Stimulated activated CD8-positive, alpha-beta memory T cell treated with anti-CD3 and anti-CD28 coated beads, Interleukin-4, amount 100 ng/mL, for 4 hours (primary cell): ENCODE measurements at regions not wholly inside any gene's neighbourhood (a gene's known extent, or its start where the extent isn't known, plus 50 kb on each side); places are given as distances from the start of the nearest gene placed in this dataset.

Source experiments
- DNase-seq, 2 donors: peaks; one replicate each; pipeline ENCODE4 v3.0.0-alpha.2; 2020; ENCODE audit warnings: low read depth in 2 of 2, low spot score in 1 of 2

GRCh38 chr4:104942990-104943743 lies 203.5 kb upstream of the TET2 start:
- DNase-seq: no peak

- DNase-seq: no peak
Measured at GRCh38 chr4:104944596-104944995, 202.1 kb upstream of the TET2 start.

DNA sequence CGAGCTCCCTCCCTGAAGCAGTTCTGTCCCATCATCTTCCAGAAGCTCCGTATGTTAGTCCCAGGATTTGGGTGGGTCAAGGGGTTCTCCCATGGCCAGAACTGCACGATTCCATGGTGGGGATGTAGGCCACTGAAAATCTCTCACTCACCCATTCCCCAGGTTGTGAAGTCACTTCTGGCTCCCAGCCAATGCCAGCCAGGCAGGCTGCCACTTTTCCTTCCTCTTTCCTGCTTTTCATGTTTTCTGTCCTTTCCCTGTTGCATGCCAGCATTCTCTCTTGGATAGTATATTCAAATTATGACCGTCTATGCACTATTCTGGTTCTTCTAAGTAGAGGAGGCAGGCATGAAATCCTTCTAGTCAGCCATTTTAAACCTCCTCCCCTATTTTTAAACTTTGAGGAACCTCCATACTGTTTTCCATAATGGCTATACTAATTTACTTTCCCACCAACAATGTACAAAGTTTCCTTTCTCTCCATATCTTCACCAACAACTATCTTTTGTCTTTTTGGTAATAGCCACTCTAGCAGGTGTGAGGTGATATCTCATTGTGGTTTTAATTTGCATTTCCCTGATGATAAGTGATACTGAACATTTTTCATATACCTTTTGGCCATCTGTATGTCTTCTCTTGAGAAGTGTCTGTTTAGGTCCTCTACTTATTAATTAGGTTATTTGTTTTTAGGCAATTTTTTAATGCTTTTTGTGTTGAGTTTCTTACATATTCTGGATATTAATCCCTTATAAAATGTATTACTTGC lies 182.1 kb upstream of the TET2 start:
- no peak for DNase-seq

DNA sequence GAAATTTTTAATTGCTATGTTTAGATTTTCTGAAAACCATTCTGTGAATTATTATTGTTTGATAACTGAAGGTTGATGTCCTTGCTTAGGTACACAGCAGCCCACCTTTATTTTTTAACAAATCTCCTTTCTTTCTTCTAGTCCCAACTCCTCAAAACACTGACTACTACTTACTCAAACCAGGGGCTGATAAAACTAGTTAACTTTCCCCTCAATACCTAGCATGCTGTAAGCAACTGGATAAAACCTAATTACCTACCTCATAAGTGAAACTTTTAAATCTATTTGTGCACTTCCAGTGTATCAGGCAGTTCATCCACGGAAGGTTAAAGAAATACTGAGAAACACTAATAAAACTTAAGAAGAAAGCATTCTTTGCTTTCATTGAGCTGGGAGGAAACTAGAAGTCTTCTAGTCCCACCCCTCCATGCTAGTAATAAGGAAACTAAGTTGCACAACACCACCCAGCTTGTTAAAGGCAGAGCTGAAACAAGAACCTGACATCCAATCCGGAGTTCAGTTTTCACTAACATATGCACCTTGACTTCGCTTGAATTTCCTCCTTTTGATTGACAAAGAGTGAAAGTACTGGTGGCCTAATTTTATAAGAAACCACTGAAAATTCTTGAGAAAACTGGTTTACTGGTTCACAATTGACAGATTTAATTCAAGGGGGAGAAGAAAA lies 180.2 kb upstream of the TET2 start:
- DNase-seq: no peak

DNA sequence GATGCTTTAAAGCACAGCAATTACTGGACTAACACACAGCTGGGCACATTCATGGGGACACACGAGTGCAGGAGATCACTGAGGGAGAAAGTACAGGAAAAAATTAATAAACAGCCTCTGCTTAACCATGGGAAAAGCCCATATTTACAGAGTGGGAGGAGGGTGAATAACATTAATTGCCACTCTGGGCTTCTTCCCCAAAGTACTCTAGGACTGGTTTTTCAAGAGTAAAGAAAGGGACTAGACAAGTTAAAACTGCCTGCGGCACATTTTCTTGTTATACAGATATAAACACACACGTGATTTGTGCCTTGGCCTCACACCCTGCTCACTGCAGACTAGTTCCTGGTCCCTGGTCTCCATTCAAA lies 179.7 kb upstream of the TET2 start:
- DNase-seq: no peak

GRCh38 chr4:104969394-104970082 lies 177.1 kb upstream of the TET2 start:
- no peak for DNase-seq

DNA sequence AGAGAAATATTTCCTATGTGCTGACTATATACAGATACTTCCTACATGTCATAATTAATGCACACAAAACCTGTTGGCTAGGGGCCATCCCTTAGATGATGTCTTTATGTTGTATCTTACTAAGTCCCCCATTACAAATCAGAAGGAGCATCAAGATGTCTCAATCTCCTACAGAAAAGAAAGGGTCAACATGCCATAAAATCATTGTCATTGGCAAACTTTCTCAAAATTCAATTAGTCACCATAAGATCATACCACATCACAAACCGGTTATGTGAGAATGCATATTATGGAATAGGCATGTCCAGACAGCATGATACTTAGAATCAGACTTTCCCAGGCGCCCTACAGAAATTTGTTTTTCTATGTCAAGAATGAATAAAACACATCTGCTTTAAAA lies 175.2 kb upstream of the TET2 start:
- no peak for DNase-seq

GRCh38 chr4:104973708-104974107 lies 173.0 kb upstream of the TET2 start:
- no peak for DNase-seq

DNA sequence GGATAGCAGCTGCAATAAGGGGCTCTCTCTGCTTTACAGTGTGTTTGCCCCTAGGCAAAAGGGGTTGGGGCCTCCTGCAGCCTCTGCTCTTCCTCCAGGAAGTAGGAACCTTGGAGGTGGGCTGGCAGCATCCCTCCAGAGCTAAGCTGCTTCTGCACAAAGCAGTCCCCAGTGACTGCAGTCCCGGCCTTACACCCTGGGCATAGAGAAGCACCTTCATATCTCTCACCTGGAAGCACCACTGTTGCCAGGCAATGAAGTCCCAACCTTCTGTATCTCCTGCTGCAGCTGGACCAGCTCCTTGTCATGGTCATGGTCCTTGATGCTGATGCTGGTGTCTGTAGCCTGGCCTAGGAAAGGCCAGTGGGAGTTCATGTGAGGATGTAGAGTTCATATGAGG lies 171.1 kb upstream of the TET2 start:
- no peak for DNase-seq

- no peak for DNase-seq
Measured at GRCh38 chr4:104976262-104976661, 170.4 kb upstream of the TET2 start.

- DNase-seq: no peak
Measured at GRCh38 chr4:104979083-104979760, 167.5 kb upstream of the TET2 start.

GRCh38 chr4:104983615-104984179 lies 163.0 kb upstream of the TET2 start:
- DNase-seq: no peak

GRCh38 chr4:104986306-104986705 lies 160.4 kb upstream of the TET2 start:
- DNase-seq: no peak

- no peak for DNase-seq
Measured at GRCh38 chr4:104989371-104989770, 157.3 kb upstream of the TET2 start.

DNA sequence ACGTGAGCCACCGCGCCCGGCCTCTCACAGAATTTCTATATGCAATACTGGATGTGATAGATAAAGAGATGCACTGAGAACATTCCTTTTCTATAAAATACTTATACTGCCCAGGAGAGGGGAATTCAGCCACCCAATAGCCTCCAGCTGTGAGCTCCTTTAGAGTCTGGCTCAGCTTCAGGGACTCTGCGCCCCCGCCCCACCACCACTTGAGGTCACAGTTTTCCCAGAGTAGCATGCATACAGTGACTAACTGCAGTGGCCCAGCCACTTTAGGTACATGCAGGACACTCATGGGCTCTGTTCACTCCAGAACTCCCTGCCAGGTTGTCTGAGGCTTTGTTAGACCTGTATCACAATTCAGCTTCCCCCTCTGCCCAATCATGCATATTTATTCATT lies 144.4 kb upstream of the TET2 start:
- DNase-seq: no peak

DNA sequence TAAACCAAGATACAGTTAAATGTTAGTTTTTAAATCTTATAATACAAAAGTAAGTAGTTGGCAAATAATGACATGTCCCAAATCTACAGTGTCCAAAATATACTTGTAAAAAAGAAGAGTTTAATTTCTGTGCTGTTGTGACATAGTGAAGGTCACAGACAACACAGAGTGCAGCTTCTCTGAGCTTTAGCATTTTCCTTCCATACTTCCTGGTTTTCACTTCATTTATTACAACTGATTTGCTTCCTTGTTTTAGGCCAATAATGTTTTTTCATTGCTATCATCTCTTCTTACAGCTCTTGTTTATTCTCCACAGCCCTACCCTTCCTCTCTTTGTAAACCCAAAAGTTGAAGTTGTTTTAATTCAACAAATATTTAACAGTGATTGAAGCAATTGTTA lies 132.4 kb upstream of the TET2 start:
- no peak for DNase-seq

DNA sequence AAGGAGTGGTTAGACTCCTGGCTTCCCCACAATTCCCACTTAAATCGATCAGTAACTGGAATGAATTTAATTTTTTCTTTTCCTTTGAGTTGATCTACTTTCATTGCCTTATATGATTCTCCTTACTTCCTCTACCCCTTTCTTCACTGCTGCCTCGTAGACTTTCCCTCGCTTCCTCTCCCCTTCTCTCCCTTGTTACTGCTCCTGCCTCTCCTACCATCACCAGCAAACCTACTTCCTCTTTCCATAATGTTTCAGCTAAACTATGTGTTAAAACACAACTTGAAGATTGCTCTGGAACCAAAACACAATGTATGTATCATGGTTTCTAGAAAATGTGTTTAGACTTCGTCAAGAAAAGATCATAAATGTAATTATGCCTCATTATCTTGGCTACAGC lies 132.0 kb upstream of the TET2 start:
- DNase-seq: no peak

DNA sequence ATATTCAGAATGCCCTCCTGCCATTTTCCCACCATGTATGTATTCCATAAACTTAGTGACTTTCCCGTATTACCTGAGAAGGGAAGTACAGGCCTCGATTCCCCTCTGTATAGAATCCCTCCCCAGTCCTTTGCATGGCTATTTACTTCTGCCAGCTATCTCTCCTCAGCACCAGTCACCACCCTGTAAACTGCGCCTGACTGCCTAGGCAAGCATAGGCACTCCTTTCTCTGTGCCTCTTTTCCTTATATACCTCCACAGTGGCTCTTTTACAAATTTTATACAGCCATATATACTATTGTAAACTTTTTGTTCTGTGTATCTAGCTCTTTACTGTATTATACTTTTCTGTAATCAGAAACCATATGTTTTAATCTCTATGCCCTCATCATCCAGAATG lies 130.9 kb upstream of the TET2 start:
- no peak for DNase-seq

DNA sequence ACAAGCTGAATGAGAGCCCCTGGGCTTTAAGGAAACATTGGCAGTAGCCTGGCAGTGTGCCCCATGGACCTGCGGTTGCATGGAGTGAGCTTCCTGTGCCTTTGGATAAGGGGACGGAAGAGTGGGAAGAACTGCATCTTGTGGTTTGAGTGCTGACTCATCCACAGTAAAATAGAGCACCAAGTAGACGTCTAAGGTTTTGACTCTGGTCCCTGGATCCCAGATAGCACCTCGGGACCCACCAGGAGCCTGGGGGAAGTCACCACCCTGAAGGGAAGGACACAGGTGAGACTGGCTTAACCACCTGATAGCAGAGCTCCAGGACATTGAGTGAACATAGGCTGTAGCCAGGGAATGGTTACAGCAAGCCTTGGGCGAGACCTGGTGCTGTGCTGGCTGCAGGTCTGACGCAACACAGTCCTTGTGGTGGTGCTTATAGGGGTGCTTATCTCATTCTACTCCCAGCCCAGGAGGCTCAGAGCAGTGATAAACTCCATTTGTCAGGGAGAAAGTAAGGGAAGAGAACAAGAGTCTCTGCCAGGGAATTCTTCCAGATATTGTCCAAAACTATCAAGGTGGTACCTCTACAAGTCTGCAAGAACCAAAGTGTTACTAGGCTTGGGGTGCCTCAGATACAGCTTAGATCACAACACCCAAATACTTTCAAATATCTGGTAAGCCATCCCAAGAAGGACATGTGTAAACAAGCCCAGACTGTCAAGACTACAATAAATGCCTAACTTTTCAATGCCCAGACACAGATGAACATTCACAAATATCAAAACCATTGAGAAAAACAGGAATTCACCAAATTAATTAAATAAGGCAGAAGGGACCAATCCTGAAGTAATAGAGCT lies 123.6 kb upstream of the TET2 start:
- no peak for DNase-seq

- no peak for DNase-seq
Measured at GRCh38 chr4:105023668-105024055, 123.0 kb upstream of the TET2 start.
